GM23248 (cell line): ENCODE measurements at regions not wholly inside any gene's neighbourhood (a gene's known extent, or its start where the extent isn't known, plus 50 kb on each side); places are given as distances from the start of the nearest gene placed in this dataset.

Source experiments
- EZH2 ChIP-seq: fragments of 200-600 bp; sonication (generic); IDR thresholded peaks from 2 replicates; pipeline ENCODE4 v1.6.1; 2018; ENCODE audit warnings: antibody characterized with exemption, mild to moderate bottlenecking; ENCODE audit not compliant: insufficient read depth, poor library complexity, severe bottlenecking
- EZH2phosphoT487 ChIP-seq: fragments of 200-600 bp; sonication (generic); IDR thresholded peaks from 2 replicates; pipeline ENCODE4 v1.6.1; 2018; ENCODE audit warnings: antibody characterized with exemption, moderate library complexity, mild to moderate bottlenecking, low read depth; ENCODE audit not compliant: insufficient read depth

DNA sequence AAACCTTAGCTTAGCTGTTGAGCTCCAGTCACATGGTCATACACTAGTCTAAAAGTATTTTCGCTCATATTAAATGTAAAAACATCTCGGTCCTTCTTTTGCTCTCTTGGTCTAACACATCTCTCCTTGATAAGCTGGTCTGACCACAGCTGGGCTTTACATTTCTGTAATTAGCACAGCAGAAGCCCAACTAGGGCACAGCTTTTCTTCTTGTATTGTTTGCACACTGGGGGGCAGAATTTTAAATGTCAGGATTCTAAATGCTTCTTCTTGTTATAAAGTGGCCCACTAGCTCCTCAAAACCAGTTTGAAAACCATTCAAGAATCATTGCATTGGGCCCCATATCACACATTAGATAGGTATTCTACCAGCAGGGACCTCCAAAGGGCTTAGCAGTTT, 289.1 kb upstream of the PKN2 start:
- TF ChIP-seq EZH2phosphoT487 (no peak), EZH2 (no peak)
